ENCODE measurements at regions not wholly inside any gene's neighbourhood (a gene's known extent, or its start where the extent isn't known, plus 50 kb on each side); places are given as distances from the start of the nearest gene placed in this dataset.
A peak's percentile ranks its signal among the peaks of the same experiment; 100 is the strongest.

DNA sequence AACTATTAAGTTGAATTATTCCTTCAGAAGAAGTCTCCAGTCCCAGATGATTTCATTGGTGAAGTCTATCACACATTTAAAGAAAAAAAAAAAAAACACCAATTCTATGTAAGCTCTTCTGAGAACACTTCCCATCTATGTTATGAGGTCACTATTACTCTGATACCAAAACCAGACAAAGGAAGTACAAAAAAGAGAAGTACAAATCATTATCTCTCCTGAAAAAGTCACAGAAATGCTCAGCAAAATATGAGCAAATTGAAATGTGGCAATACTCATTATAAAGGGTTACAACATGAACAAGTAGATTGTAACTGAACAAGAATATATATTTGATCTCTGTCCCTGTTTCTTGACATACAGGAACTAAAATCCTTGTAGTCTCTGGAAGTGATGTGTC, 280.4 kb downstream of the TLE1 start:
- 0 out of 22 replicates have a peak, but pooled peaks cover 0 to 4% (median 0%) of the 10 kb centered on the region in 11 experiments for H3K9me3 ChIP-seq (replicated peaks in 1 of 11)
- peak overlapping the region in 4 of 11 experiments; percentile 41 to 72 (median 58); a peak in 8 of 22 replicates for H3K4me2 ChIP-seq
- TF ChIP-seq Cebpa-rat (IDR thresholded peaks at IDR 0.05): no peak
- no peaks in the 10 kb centered on the region for H4K20me1 ChIP-seq
- H3K4me1 ChIP-seq: peaks cover 0 to 29% (median 2%) of the 10 kb centered on the region in 10 experiments; a peak in 11 of 20 replicates
- peak overlapping the region in 4 of 11 experiments; percentile 37 to 71 (median 68); a peak in 8 of 22 replicates for H3K27ac ChIP-seq
- H3K27me3 ChIP-seq: no peaks in the 10 kb centered on the region
- no peak overlapping the region for H3K4me3 ChIP-seq
- H3K9ac ChIP-seq: 0 out of 22 replicates have a peak overlapping the region, but pooled peaks of 1 of the 11 experiments have one; percentile 16
- no peaks in the 10 kb centered on the region for H3K36me3 ChIP-seq

DNA sequence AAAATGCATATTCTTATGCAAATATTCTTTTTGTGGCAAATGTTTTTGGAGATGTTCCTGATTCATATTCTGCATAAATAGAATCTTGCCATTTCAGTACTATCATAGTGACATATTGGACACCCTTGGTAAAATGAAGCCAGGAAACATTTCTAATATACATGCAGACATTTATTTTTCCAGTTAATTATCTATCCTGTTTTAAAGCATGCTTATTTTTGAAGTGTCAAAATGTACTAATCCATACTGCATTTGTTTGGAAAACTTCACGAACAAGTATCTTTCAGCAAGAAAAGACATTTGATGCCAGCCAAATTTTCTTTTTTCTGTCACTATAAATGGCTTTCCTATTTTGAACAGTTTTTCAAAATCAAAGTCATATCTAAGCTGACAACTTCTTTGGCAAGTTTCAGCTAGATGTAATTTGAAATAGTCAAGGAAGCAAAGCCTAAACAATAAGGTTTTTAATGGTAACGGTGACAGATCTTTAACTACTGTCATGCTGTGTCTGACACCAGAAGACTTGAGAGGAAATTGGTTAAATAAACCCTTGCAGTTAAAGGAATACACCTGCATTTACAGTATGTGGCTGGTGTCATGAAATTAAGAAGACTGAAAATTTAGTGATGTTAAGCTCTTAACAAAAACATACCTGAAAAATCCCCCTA, 284.3 kb downstream of the TLE1 start:
- no peak overlapping the region for H3K4me3 ChIP-seq
- no peak for TF ChIP-seq Cebpa-rat (IDR thresholded peaks at IDR 0.05)
- peaks cover 0 to 22% (median 2%) of the 10 kb centered on the region in 10 experiments; a peak in 11 of 20 replicates for H3K4me1 ChIP-seq
- H4K20me1 ChIP-seq: no peaks in the 10 kb centered on the region
- H3K27me3 ChIP-seq: no peaks in the 10 kb centered on the region
- no peak overlapping the region for H3K27ac ChIP-seq
- H3K9me3 ChIP-seq (replicated peaks in 1 of 11): 0 out of 22 replicates have a peak, but pooled peaks cover 0 to 4% (median 0%) of the 10 kb centered on the region in 11 experiments
- no peaks in the 10 kb centered on the region for H3K36me3 ChIP-seq
- H3K9ac ChIP-seq: no peak overlapping the region
- no peak overlapping the region for H3K4me2 ChIP-seq

DNA sequence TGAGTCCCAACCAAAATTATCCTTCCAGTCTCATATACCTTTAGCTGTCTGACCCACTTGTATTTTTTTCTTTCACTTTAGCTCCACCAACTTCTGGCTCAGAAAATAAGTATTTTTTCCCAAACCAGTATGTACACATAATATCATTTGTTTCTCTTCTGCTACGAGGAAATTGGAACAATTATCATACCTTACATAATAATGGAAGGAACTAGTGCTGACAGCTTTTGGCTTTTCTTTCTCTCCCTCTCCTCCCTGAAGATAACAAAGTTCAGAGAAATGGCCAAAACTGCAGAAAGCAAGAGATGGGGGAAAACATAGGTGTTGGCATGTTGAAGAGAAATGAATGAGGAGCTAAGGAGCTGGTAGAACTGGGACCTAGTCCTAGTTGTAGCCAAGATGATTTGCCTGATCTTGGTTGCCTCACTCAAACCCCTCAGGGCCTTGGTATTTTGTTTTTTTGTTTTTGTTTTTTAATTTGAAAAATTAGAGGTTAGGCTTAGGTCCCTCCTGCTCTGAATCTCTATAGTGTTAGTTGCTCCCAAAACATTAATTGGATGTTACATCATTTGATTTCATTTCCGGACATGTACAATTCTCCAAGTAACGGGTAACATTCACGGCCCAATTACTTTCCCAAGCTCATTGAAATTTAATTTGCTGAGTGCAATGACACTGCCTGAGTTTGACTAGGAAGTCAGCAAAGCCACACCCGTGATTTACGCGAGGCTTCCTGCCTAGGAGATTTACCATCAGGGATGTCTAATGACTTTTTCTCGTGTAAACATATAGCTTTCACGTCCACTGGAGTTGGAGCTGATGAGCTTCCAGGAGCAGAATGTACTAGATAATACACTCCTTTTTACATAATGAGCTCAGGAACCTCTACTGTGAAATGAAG, 291.6 kb downstream of the TLE1 start:
- TF ChIP-seq Cebpa-rat (IDR thresholded peaks at IDR 0.05): no peak
- Histone ChIP-seq H3K4me1 (peaks cover 0 to 17% (median 9%) of the 10 kb centered on the region in 10 experiments; a peak in 13 of 20 replicates), H3K27me3 (no peaks in the 10 kb centered on the region), H3K36me3 (no peaks in the 10 kb centered on the region), H4K20me1 (no peaks in the 10 kb centered on the region), H3K4me2 (no peak overlapping the region), H3K9me3 (replicated peaks in 1 of 11) (peaks cover 0 to 4% (median 0%) of the 10 kb centered on the region in 11 experiments; a peak in 2 of 22 replicates), H3K4me3 (no peak overlapping the region), H3K27ac (no peak overlapping the region), H3K9ac (no peak overlapping the region)

DNA sequence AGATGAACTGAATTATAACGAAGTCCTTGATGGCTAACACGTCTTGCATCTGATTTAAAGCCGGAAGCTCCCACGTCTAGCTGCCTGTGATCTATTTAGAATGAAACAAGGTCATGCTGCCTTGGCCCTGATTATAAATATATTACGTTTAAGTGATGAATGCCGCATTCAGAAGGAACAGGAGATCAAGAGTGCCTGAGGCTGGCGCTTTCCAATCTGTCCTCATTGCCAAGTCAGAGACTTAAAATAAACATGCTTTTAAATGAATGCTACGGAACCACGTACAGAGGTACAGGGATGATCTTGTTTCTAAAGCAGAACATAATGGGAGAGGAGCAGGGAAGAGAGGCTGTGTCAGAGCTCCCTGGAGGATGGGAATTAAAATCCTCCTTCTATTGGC, 292.8 kb downstream of the TLE1 start:
- H3K27me3 ChIP-seq: no peaks in the 10 kb centered on the region
- no peaks in the 10 kb centered on the region for H3K36me3 ChIP-seq
- no peak overlapping the region for H3K4me2 ChIP-seq
- H3K4me3 ChIP-seq: no peak overlapping the region
- no peak overlapping the region for H3K9ac ChIP-seq
- H3K9me3 ChIP-seq (replicated peaks in 1 of 11): peaks cover 0 to 8% (median 0%) of the 10 kb centered on the region in 11 experiments; a peak in 3 of 22 replicates
- peaks cover 0 to 17% (median 9%) of the 10 kb centered on the region in 10 experiments; a peak in 13 of 20 replicates for H3K4me1 ChIP-seq
- H4K20me1 ChIP-seq: no peaks in the 10 kb centered on the region
- no peak overlapping the region for H3K27ac ChIP-seq
- no peak for TF ChIP-seq Cebpa-rat (IDR thresholded peaks at IDR 0.05)

DNA sequence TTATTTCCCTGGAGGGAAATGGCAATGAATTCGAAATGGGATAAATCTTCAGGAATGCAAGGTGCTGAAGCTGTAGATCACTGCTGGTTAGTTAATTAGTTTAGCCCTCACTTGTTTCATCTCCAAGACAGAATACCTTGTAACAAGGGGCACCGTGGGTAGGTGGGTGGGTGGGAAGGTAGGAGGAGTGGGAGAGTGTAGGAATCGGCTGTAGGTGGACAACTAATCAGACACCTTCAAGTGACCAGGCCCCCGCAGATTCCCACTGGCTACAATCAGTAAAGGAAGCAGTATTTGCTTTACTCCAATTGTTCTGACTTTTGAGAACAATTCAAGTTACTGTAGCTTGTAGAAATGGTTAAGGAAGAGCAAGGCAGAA, 293.7 kb downstream of the TLE1 start:
- H3K27ac ChIP-seq: no peak overlapping the region
- H3K9ac ChIP-seq: no peak overlapping the region
- no peaks in the 10 kb centered on the region for H4K20me1 ChIP-seq
- H3K9me3 ChIP-seq (replicated peaks in 1 of 11): peaks cover 0 to 10% (median 0%) of the 10 kb centered on the region in 11 experiments; a peak in 3 of 22 replicates
- H3K27me3 ChIP-seq: no peaks in the 10 kb centered on the region
- no peak overlapping the region for H3K4me3 ChIP-seq
- peak overlapping the region in 2 of 11 experiments; percentile 20 to 43; a peak in 4 of 22 replicates for H3K4me2 ChIP-seq
- peaks cover 3 to 18% (median 10%) of the 10 kb centered on the region in 10 experiments; a peak in 15 of 20 replicates for H3K4me1 ChIP-seq
- H3K36me3 ChIP-seq: no peaks in the 10 kb centered on the region
- no peak for TF ChIP-seq Cebpa-rat (IDR thresholded peaks at IDR 0.05)

DNA sequence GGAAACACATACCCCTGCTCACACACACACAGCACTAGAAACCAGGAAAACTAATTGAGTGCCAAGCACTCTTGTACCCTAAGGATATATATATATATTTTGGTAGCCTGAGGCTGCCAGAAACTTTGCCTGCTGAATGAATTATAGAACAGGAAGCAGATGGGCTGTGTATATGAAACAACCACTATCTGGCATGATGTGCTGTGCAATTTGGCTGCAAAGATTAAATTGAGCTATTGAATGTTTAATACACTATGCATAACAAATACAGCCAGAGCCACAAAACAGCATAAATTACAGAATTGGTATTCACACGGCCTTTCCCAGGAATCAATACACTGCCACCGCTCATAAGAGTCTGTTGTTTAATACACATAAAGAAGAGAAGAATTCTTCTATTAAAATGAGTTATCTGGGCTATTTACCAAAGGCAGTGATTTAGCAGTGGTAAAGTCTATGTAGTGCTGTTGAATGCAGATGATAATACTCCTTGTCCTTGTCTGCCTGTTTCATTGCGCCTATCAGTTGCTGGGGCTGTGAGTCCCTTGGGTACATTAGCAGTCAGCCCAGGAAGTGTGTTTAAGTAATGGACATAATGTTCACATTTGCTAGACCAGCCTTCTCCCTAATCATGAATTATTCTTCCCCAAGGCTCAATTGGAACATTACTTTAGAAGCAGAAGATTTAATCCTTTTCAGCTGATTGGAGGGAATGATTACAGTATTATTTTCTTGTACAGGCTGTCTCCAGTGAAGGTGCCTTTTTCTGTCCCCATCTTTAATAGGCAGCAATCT, 294.3 kb downstream of the TLE1 start:
- H3K27ac ChIP-seq: no peak overlapping the region
- peaks cover 0 to 10% (median 0%) of the 10 kb centered on the region in 11 experiments; a peak in 3 of 22 replicates for H3K9me3 ChIP-seq (replicated peaks in 1 of 11)
- H3K36me3 ChIP-seq: no peaks in the 10 kb centered on the region
- peak overlapping the region in 6 of 11 experiments; percentile 1 to 49 (median 34); a peak in 10 of 22 replicates for H3K4me2 ChIP-seq
- no peaks in the 10 kb centered on the region for H3K27me3 ChIP-seq
- no peaks in the 10 kb centered on the region for H4K20me1 ChIP-seq
- H3K4me1 ChIP-seq: peaks cover 9 to 24% (median 15%) of the 10 kb centered on the region in 10 experiments; a peak in 16 of 20 replicates
- no peak overlapping the region for H3K9ac ChIP-seq
- no peak for TF ChIP-seq Cebpa-rat (IDR thresholded peaks at IDR 0.05)
- no peak overlapping the region for H3K4me3 ChIP-seq

DNA sequence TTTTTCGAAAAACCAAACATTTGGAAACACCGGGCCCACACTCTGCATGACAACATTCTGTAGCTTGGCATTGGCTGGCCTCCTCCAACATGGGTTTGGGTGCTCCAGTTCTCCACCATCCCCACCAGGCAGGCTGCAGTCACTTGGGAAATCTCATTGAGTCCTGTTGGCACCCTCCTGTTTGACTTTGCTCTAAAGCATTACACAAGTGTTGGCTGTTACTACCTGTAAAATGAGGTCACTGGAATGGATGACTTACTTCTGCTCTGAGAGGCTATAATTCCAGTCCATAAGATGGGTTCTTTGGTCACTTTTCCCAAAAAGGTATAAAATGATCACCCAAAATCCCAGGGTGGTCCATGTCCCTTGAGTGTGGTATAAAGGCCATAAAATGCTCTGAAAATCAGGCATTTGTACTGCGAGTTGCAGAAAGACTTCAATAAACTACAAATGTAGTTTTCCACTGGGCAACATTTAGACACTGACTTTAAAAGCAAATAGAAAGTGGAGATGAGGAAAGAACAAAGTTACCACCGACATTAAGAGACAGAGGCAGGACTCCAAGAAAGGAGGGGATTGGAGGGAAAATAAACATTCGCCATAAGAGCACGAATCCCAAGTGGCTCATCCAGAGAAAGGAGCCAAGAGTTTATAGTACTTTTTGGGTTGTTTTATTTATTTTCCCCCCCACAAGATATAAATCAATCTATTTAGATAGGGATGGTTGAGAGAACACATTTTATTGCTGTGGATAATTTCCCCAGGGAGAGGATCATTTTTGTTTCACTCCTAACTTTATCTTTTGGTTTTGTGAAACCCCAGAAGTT, 295.1 kb downstream of the TLE1 start:
- TF ChIP-seq Cebpa-rat (IDR thresholded peaks at IDR 0.05): no peak
- no peak overlapping the region for H3K4me3 ChIP-seq
- no peaks in the 10 kb centered on the region for H3K36me3 ChIP-seq
- no peaks in the 10 kb centered on the region for H3K27me3 ChIP-seq
- H4K20me1 ChIP-seq: no peaks in the 10 kb centered on the region
- H3K4me1 ChIP-seq: peaks cover 9 to 24% (median 16%) of the 10 kb centered on the region in 10 experiments; a peak in 16 of 20 replicates
- H3K27ac ChIP-seq: no peak overlapping the region
- H3K9ac ChIP-seq: no peak overlapping the region
- H3K9me3 ChIP-seq (replicated peaks in 1 of 11): peaks cover 0 to 10% (median 0%) of the 10 kb centered on the region in 11 experiments; a peak in 3 of 22 replicates
- H3K4me2 ChIP-seq: peak overlapping the region in 5 of 11 experiments; percentile 1 to 49 (median 35); a peak in 9 of 22 replicates

DNA sequence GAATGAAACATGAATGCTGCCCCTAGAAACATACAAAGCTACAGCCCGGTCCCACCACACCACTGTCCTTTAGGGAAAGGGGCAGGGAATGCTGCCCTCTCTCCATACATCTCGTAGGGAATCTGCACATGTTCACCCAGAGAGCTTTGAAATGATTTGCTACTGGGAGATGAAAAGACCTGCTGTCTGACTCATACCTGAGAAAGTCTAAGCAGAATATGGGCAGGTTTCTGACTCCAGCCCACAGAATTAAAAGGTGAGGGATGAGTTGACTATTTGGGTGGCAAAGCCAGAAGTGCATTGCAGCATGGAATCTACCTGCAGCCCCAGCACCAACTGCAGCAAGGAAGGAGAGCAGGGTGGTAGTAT, 297.9 kb downstream of the TLE1 start:
- H3K4me2 ChIP-seq: no peak overlapping the region
- no peaks in the 10 kb centered on the region for H4K20me1 ChIP-seq
- H3K36me3 ChIP-seq: no peaks in the 10 kb centered on the region
- H3K27me3 ChIP-seq: no peaks in the 10 kb centered on the region
- H3K9me3 ChIP-seq (replicated peaks in 1 of 11): peaks cover 0 to 10% (median 0%) of the 10 kb centered on the region in 11 experiments; a peak in 2 of 22 replicates
- no peak for TF ChIP-seq Cebpa-rat (IDR thresholded peaks at IDR 0.05)
- H3K9ac ChIP-seq: no peak overlapping the region
- H3K4me1 ChIP-seq: peaks cover 9 to 24% (median 16%) of the 10 kb centered on the region in 10 experiments; a peak in 16 of 20 replicates
- no peak overlapping the region for H3K4me3 ChIP-seq
- no peak overlapping the region for H3K27ac ChIP-seq

All from BLaER1 treated with 17β-estradiol and CSF1 and Interleukin-3, amounts not matched to agents 10 nM and 100 nM (cell line).